ENCODE measurements at regions not wholly inside any gene's neighbourhood (a gene's known extent, or its start where the extent isn't known, plus 50 kb on each side); places are given as distances from the start of the nearest gene placed in this dataset.

DNA sequence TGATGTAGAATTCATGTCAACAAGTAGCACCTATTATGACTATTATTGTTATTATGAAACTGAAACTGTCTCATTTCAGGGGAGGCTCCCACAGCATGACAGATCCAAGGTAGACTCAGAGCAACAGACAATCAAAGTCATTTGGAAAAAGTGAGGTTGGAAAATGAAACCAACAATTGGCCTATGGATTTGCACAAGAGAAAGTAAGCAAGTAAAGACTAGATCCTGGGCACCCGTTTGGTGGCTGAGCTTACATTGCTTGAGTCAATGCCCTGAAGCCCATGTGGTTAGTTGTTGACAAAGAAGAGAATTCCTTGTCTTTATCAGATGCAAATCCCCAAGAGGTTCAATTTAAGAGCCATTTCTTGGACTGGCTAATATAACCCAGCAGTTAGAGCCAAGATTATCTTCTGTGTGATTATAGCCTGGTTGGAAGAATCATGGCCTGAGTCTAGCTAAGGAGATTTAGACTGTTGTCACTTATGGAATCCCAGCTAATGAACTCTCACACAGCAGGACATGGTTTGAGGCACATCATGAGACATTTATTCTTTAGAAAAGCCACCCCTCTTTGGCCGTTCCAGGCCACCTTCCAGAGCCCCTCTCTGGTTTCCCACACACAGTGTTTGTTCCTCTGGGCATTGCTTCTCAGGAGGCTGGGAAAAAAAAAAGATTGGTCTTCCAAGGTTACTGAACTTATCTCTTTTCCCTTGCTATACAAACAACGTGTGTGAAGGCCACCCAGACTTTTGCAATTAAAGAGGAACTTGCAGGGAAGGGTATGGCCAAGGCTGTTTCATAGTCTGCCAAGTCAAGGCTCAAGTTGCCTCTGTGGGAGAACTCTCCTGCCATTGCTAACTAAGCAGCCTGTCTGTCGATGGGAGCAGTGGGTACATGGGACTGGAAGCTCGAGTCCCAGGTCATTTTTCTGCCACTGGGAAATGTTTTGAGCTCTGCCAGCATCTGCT is 399.5 kb downstream of the ENC1 start:
- no peaks in the 10 kb centered on the region for H3K36me3 ChIP-seq (ENCODE audit: insufficient read depth, low read depth, low read length)
- no peak overlapping the region for H3K9ac ChIP-seq (ENCODE audit: low read depth, low read length)
- H3K27ac ChIP-seq (ENCODE audit: low read length) = no peak overlapping the region
- no peak overlapping the region for H3K4me3 ChIP-seq (ENCODE audit: low read length)
- no peaks in the 10 kb centered on the region for H3K4me1 ChIP-seq (ENCODE audit: insufficient read depth, low read length)
- H3K27me3 ChIP-seq (ENCODE audit: insufficient read depth, low read length) = no peaks in the 10 kb centered on the region
- H3K9me3 ChIP-seq (ENCODE audit: insufficient read depth, low read depth, low read length) = no peaks in the 10 kb centered on the region

GRCh38 chr5:74239261-74239660 is 401.3 kb downstream of the ENC1 start:
- no peaks in the 10 kb centered on the region for H3K36me3 ChIP-seq (ENCODE audit: insufficient read depth, low read depth, low read length)
- H3K4me3 ChIP-seq (ENCODE audit: low read length) = no peak overlapping the region
- H3K4me1 ChIP-seq (ENCODE audit: insufficient read depth, low read length) = no peaks in the 10 kb centered on the region
- H3K9me3 ChIP-seq (ENCODE audit: insufficient read depth, low read depth, low read length) = no peaks in the 10 kb centered on the region
- no peak overlapping the region for H3K27ac ChIP-seq (ENCODE audit: low read length)
- H3K9ac ChIP-seq (ENCODE audit: low read depth, low read length) = no peak overlapping the region
- H3K27me3 ChIP-seq (ENCODE audit: insufficient read depth, low read length) = no peaks in the 10 kb centered on the region

- Histone ChIP-seq H3K4me3 (ENCODE audit: low read length) (no peak overlapping the region), H3K27ac (ENCODE audit: low read length) (no peak overlapping the region), H3K4me1 (ENCODE audit: insufficient read depth, low read length) (no peaks in the 10 kb centered on the region; the same call in 1 of the 2 replicates), H3K9ac (ENCODE audit: low read depth, low read length) (no peak overlapping the region), H3K36me3 (ENCODE audit: insufficient read depth, low read depth, low read length) (no peaks in the 10 kb centered on the region), H3K9me3 (ENCODE audit: insufficient read depth, low read depth, low read length) (no peaks in the 10 kb centered on the region), H3K27me3 (ENCODE audit: insufficient read depth, low read length) (no peaks in the 10 kb centered on the region)
These were observed 402.9 kb downstream of the ENC1 start for GRCh38 chr5:74237571-74238145.

DNA sequence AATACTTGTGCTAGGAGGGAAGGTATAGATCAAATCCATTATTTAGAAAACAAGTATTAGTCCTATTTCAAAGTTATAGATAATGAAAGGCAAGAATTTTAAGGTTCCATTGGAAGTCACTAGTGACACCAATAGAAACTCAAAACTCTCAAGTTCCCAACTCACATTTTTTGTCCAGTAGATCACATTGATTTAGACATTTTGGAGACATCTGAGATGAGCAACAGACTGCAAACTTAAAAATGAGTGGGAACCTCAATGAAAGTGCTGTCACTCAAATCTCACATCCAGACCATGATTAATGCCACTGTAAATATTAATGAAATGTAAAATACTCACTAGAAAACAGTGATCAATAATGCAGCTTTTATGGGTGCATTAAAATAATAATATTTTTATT is 405.0 kb downstream of the ENC1 start:
- no peak overlapping the region for H3K9ac ChIP-seq (ENCODE audit: low read depth, low read length)
- no peaks in the 10 kb centered on the region; the same call in 1 of the 2 replicates for H3K4me1 ChIP-seq (ENCODE audit: insufficient read depth, low read length)
- no peak overlapping the region for H3K4me3 ChIP-seq (ENCODE audit: low read length)
- H3K9me3 ChIP-seq (ENCODE audit: insufficient read depth, low read depth, low read length) = no peaks in the 10 kb centered on the region
- no peaks in the 10 kb centered on the region for H3K36me3 ChIP-seq (ENCODE audit: insufficient read depth, low read depth, low read length)
- no peak overlapping the region for H3K27ac ChIP-seq (ENCODE audit: low read length)
- H3K27me3 ChIP-seq (ENCODE audit: insufficient read depth, low read length) = no peaks in the 10 kb centered on the region

GRCh38 chr5:74233571-74233970 is 407.0 kb downstream of the ENC1 start:
- no peaks in the 10 kb centered on the region for H3K27me3 ChIP-seq (ENCODE audit: insufficient read depth, low read length)
- no peaks in the 10 kb centered on the region for H3K36me3 ChIP-seq (ENCODE audit: insufficient read depth, low read depth, low read length)
- no peak overlapping the region for H3K4me3 ChIP-seq (ENCODE audit: low read length)
- no peak overlapping the region for H3K9ac ChIP-seq (ENCODE audit: low read depth, low read length)
- H3K27ac ChIP-seq (ENCODE audit: low read length) = no peak overlapping the region
- H3K4me1 ChIP-seq (ENCODE audit: insufficient read depth, low read length) = no peaks in the 10 kb centered on the region; the same call in 1 of the 2 replicates
- no peaks in the 10 kb centered on the region for H3K9me3 ChIP-seq (ENCODE audit: insufficient read depth, low read depth, low read length)

DNA sequence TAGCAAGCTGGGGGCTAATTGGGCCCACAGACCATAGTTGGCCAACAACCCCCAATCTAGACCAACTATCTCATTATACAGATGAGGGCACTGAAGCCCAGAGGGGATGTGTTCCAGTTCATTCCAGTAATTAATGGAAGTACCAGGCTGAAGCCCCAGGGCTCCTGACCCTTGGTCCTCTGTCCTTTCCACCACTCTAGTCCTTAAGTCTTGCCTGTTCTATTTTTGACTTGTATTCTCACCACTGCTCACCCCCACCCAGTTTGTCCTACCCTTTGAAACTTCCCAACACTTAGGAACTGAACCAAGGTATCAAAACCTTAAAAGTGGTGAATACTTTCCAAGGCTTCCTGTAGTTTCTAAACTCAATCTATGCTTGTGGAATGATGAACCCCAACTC is 407.4 kb downstream of the ENC1 start:
- no peaks in the 10 kb centered on the region for H3K9me3 ChIP-seq (ENCODE audit: insufficient read depth, low read depth, low read length)
- H3K27me3 ChIP-seq (ENCODE audit: insufficient read depth, low read length) = no peaks in the 10 kb centered on the region
- H3K4me3 ChIP-seq (ENCODE audit: low read length) = no peak overlapping the region
- H3K36me3 ChIP-seq (ENCODE audit: insufficient read depth, low read depth, low read length) = no peaks in the 10 kb centered on the region
- H3K27ac ChIP-seq (ENCODE audit: low read length) = no peak overlapping the region
- H3K9ac ChIP-seq (ENCODE audit: low read depth, low read length) = no peak overlapping the region
- H3K4me1 ChIP-seq (ENCODE audit: insufficient read depth, low read length) = no peaks in the 10 kb centered on the region; the same call in 1 of the 2 replicates

DNA sequence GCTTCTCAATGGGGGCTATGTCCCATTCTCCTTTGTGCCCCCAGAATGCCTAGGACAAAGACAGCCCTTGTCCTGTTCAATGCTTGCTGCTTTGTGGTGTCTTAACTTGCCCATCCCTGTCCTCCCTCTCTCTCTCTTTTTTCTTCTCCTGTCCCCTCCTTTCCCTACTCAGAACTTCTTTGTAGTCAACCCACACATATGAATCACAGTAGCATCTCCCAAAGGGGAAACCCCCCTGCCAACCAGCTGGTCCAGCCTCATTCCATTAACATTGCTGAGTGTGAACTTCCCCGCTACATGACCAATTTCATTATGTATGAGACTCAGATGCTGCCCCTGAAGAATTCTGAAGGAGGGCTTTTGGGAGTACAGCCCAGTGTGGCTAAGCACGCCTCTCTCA is 408.3 kb downstream of the ENC1 start:
- Histone ChIP-seq H3K36me3 (ENCODE audit: insufficient read depth, low read depth, low read length) (no peaks in the 10 kb centered on the region), H3K27me3 (ENCODE audit: insufficient read depth, low read length) (no peaks in the 10 kb centered on the region), H3K9ac (ENCODE audit: low read depth, low read length) (no peak overlapping the region), H3K9me3 (ENCODE audit: insufficient read depth, low read depth, low read length) (no peaks in the 10 kb centered on the region), H3K27ac (ENCODE audit: low read length) (no peak overlapping the region), H3K4me3 (ENCODE audit: low read length) (no peak overlapping the region), H3K4me1 (ENCODE audit: insufficient read depth, low read length) (no peaks in the 10 kb centered on the region; the same call in 1 of the 2 replicates)

DNA sequence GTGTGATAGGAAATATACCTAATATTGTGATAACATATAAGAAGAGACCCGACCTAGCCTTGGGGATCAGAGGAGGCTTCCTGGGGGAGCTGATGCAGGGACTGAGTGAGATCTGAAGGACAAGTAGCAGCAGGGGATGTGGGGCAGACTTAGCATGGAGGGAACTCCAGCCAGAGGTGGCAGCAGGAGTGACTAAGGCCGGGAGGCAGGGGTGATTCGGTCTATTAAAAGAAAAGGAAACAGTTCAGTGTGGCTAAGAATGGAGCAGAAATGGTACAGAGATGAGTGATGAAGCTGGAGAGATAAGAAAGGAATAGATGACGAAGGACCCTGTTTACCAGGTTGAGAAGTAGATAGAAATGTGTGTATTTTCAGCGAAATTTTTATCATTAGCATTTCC is 408.8 kb downstream of the ENC1 start:
- Histone ChIP-seq H3K9me3 (ENCODE audit: insufficient read depth, low read depth, low read length) (no peaks in the 10 kb centered on the region), H3K36me3 (ENCODE audit: insufficient read depth, low read depth, low read length) (no peaks in the 10 kb centered on the region), H3K27ac (ENCODE audit: low read length) (no peak overlapping the region), H3K9ac (ENCODE audit: low read depth, low read length) (no peak overlapping the region), H3K4me1 (ENCODE audit: insufficient read depth, low read length) (no peaks in the 10 kb centered on the region; the same call in 1 of the 2 replicates), H3K4me3 (ENCODE audit: low read length) (no peak overlapping the region), H3K27me3 (ENCODE audit: insufficient read depth, low read length) (no peaks in the 10 kb centered on the region)

- no peak overlapping the region for H3K27ac ChIP-seq (ENCODE audit: low read length)
- no peak overlapping the region for H3K9ac ChIP-seq (ENCODE audit: low read depth, low read length)
- H3K4me1 ChIP-seq (ENCODE audit: insufficient read depth, low read length) = no peaks in the 10 kb centered on the region
- H3K36me3 ChIP-seq (ENCODE audit: insufficient read depth, low read depth, low read length) = no peaks in the 10 kb centered on the region
- H3K27me3 ChIP-seq (ENCODE audit: insufficient read depth, low read length) = no peaks in the 10 kb centered on the region
- H3K4me3 ChIP-seq (ENCODE audit: low read length) = no peak overlapping the region
- peaks cover 8% of the 10 kb centered on the region for H3K9me3 ChIP-seq (ENCODE audit: insufficient read depth, low read depth, low read length)
These were observed 413.6 kb downstream of the ENC1 start for GRCh38 chr5:74226716-74227485.

- Histone ChIP-seq H3K4me1 (ENCODE audit: insufficient read depth, low read length) (no peaks in the 10 kb centered on the region), H3K4me3 (ENCODE audit: low read length) (no peak overlapping the region), H3K9me3 (ENCODE audit: insufficient read depth, low read depth, low read length) (peaks cover 8% of the 10 kb centered on the region), H3K9ac (ENCODE audit: low read depth, low read length) (no peak overlapping the region), H3K27ac (ENCODE audit: low read length) (no peak overlapping the region), H3K36me3 (ENCODE audit: insufficient read depth, low read depth, low read length) (no peaks in the 10 kb centered on the region), H3K27me3 (ENCODE audit: insufficient read depth, low read length) (no peaks in the 10 kb centered on the region)
These were observed 414.9 kb downstream of the ENC1 start for GRCh38 chr5:74225587-74225986.

DNA sequence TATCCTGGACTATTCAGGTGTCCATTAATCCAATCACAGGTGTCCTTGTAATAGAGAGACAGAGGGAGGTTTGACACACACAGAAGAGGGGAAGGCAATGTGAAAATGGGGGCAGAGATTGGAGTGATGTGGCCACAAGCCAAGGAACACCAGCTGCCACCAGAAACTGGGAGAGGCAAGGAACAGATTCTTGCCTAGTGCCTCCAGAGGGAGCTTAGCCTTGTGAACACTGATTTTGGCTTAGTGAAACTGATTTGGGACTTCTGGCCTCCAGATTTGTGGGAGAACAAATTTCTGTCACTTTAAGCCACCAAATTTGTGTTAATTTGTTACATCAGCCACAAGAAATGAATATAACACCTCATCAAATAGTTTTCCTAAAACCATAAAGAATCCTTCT is 416.2 kb downstream of the ENC1 start:
- Histone ChIP-seq H3K4me3 (ENCODE audit: low read length) (no peak overlapping the region), H3K4me1 (ENCODE audit: insufficient read depth, low read length) (no peaks in the 10 kb centered on the region), H3K27ac (ENCODE audit: low read length) (no peak overlapping the region)

More for the DNA sequence above, 416.2 kb downstream of the ENC1 start:
- no peaks in the 10 kb centered on the region for H3K36me3 ChIP-seq (ENCODE audit: insufficient read depth, low read depth, low read length)
- no peaks in the 10 kb centered on the region for H3K27me3 ChIP-seq (ENCODE audit: insufficient read depth, low read length)
- H3K9ac ChIP-seq (ENCODE audit: low read depth, low read length) = no peak overlapping the region
- H3K9me3 ChIP-seq (ENCODE audit: insufficient read depth, low read depth, low read length) = peaks cover 8% of the 10 kb centered on the region
